Gastrocnemius medialis (tissue), 4 donors: ENCODE measurements at regions not wholly inside any gene's neighbourhood (a gene's known extent, or its start where the extent isn't known, plus 50 kb on each side); places are given as distances from the start of the nearest gene placed in this dataset.

Experiments used
- CTCF ChIP-seq, 5 experiments: fragments of 450-650 bp in 3 of 5; fragments of 200-600 bp in 2 of 5; sonication (generic) in 2 of 5; IDR thresholded peaks in 4 of 5; conservative IDR thresholded peaks in 1 of 5; 1 replicate in 4 of 5; 2 replicates in 1 of 5; pipeline ENCODE4 v1.5.1; 2016 to 2019; ENCODE audit warnings: antibody characterized with exemption in 5 of 5, mild to moderate bottlenecking in 3 of 5, moderate library complexity in 3 of 5
- POLR2A ChIP-seq, 2 donors: fragments of 450-650 bp; IDR thresholded peaks; one replicate each; pipeline ENCODE4 v1.6.1; 2017; ENCODE audit warnings: antibody characterized with exemption in 2 of 2, mild to moderate bottlenecking in 2 of 2, moderate library complexity in 2 of 2

GRCh38 chr4:89371614-89372013 lies 64.0 kb upstream of the GPRIN3 start:
- TF ChIP-seq CTCF (IDR thresholded peaks at IDR 0.05 in 4 of 5, conservative IDR thresholded peaks at IDR 0.05 in 1 of 5) (no peak), POLR2A (IDR thresholded peaks at IDR 0.05) (no peak)
